Endothelial cell of umbilical vein (primary cell): ENCODE measurements at regions not wholly inside any gene's neighbourhood (a gene's known extent, or its start where the extent isn't known, plus 50 kb on each side); places are given as distances from the start of the nearest gene placed in this dataset.

Experiments used
- BruUV-seq: library from RNA; stranded (reverse); fragments of 400-500 nt; replicated peaks from 2 replicates; lab custom pipeline; 2021; lab: Mats Ljungman, UMichigan
- CTCF ChIA-PET: fragments of 300-600, 350-600 bp; sonication (Branson Sonifier 250); formaldehyde crosslinking; loops from one replicate; lab custom pipeline; 2021; ENCODE audit warnings: antibody characterized with exemption, inconsistent platforms; lab: Charles Lee
- POLR2A ChIA-PET: fragments of 300-600, 350-600 bp; sonication (Branson Sonifier 250); formaldehyde crosslinking; loops from one replicate; lab custom pipeline; 2021; ENCODE audit warnings: antibody characterized with exemption, inconsistent platforms; lab: Charles Lee
- DNase-seq: peaks from one replicate; pipeline ENCODE4 v3.0.0-alpha.2; 2011; ENCODE audit warnings: low read depth, low spot score
- FAIRE-seq: peaks from 2 replicates; lab custom pipeline; 2011; peaks lifted over from hg19 to GRCh38; lab: Jason Lieb, UNC
- H2AFZ ChIP-seq: 2 replicates; pipeline ENCODE4 v1.6.0; 2012; ENCODE audit warnings: low read depth, low read length, control low read depth, inconsistent platforms
- H3K27ac ChIP-seq: 2 replicates; pipeline ENCODE4 v1.5.1; 2011; ENCODE audit warnings: low read depth, mild to moderate bottlenecking, control low read depth, low read length, moderate library complexity; ENCODE audit not compliant: insufficient read depth
- H3K27me3 ChIP-seq, 2 experiments: 2 replicates each; pipeline versions ENCODE4 v1.6.0 to v1.6.1; 2011; ENCODE audit warnings: low read length in 2 of 2, mixed read lengths in 1 of 2; ENCODE audit not compliant: control insufficient read depth in 2 of 2, insufficient read depth in 2 of 2
- H3K36me3 ChIP-seq, 2 experiments: 2 replicates in 1 of 2; 3 replicates in 1 of 2; pipeline ENCODE4 v1.5.1; 2011; ENCODE audit warnings: low read length in 2 of 2, mild to moderate bottlenecking in 1 of 2, moderate library complexity in 1 of 2; ENCODE audit not compliant: control insufficient read depth in 2 of 2, insufficient read depth in 2 of 2; ENCODE audit errors: extremely low read depth in 1 of 2
- H3K4me1 ChIP-seq: 3 replicates; pipeline ENCODE4 v1.5.1; 2011; ENCODE audit warnings: mild to moderate bottlenecking, low read length; ENCODE audit not compliant: control insufficient read depth, insufficient read depth; ENCODE audit errors: extremely low read depth
- H3K4me2 ChIP-seq: 2 replicates; pipeline ENCODE4 v1.6.1; 2011; ENCODE audit warnings: low read length, control low read depth, mixed read lengths; ENCODE audit not compliant: insufficient read depth
- H3K4me3 ChIP-seq, 3 experiments: fragments of 200-600 bp in 1 of 3; sonication (generic), shearing (Covaris generic) in 1 of 3; replicated peaks in 1 of 3; 2 replicates each; pipeline ENCODE4 v1.5.1; 2011 to 2016; ENCODE audit warnings: control low read depth in 3 of 3, low read length in 3 of 3, mild to moderate bottlenecking in 2 of 3, inconsistent platforms in 1 of 3, low read depth in 1 of 3, moderate library complexity in 1 of 3; ENCODE audit not compliant: insufficient read depth in 1 of 3
- H3K79me2 ChIP-seq: 2 replicates; pipeline ENCODE4 v1.6.0; 2012; ENCODE audit warnings: low read length, inconsistent platforms; ENCODE audit not compliant: control insufficient read depth, insufficient read depth
- H3K9ac ChIP-seq: replicated peaks from 2 replicates; pipeline ENCODE3; 2011; ENCODE audit warnings: low read length, control low read depth; ENCODE audit not compliant: insufficient read depth; ENCODE audit errors: extremely low read depth
- H3K9me1 ChIP-seq: replicated peaks from 3 replicates; pipeline ENCODE4 v1.6.0; 2011; ENCODE audit warnings: mild to moderate bottlenecking, low read length; ENCODE audit not compliant: control insufficient read depth, insufficient read depth; ENCODE audit errors: extremely low read depth
- H3K9me3 ChIP-seq: replicated peaks from 2 replicates; pipeline ENCODE4 v1.5.1; 2012; ENCODE audit warnings: low read length, inconsistent platforms; ENCODE audit not compliant: control insufficient read depth, insufficient read depth
- H4K20me1 ChIP-seq: replicated peaks from 2 replicates; pipeline ENCODE3; 2011; ENCODE audit warnings: mild to moderate bottlenecking, low read length; ENCODE audit not compliant: control insufficient read depth, insufficient read depth; ENCODE audit errors: extremely low read depth
- CTCF ChIP-seq, 2 donors: IDR thresholded peaks; 1 replicate in 1 of 2; 2 replicates in 1 of 2; pipeline ENCODE4 v1.5.1; 2011; ENCODE audit warnings: low read length in 2 of 2, mild to moderate bottlenecking in 2 of 2, moderate library complexity in 2 of 2, control low read depth in 1 of 2, inconsistent platforms in 1 of 2, low read depth in 1 of 2; ENCODE audit not compliant: insufficient read depth in 1 of 2; ENCODE audit errors: extremely low read depth in 1 of 2
- EZH2 ChIP-seq: IDR thresholded peaks from 2 replicates; pipeline ENCODE4 v1.6.1; 2012; ENCODE audit warnings: borderline replicate concordance, low read depth, mild to moderate bottlenecking, moderate library complexity, low read length, inconsistent platforms; ENCODE audit not compliant: severe bottlenecking
- FOS ChIP-seq: IDR thresholded peaks from 2 replicates; pipeline ENCODE4 v1.6.1; 2011; ENCODE audit warnings: mild to moderate bottlenecking, low read length, moderate library complexity, borderline replicate concordance; ENCODE audit not compliant: insufficient read depth
- MAX ChIP-seq: IDR thresholded peaks from 2 replicates; pipeline ENCODE4 v1.6.1; 2011; ENCODE audit not compliant: insufficient read depth, insufficient read length
- MYC ChIP-seq: IDR thresholded peaks from one replicate; pipeline ENCODE4 v1.6.1; 2011; ENCODE audit warnings: mild to moderate bottlenecking, low read depth, low read length
- POLR2A ChIP-seq: IDR thresholded peaks from 2 replicates; pipeline ENCODE4 v1.6.1; 2012; ENCODE audit warnings: low read depth, mild to moderate bottlenecking, control low read depth, low read length
- POLR2AphosphoS5 ChIP-seq: IDR thresholded peaks from 2 replicates; pipeline ENCODE4 v1.6.1; 2012; ENCODE audit warnings: low read depth, mild to moderate bottlenecking, control low read depth, low read length, moderate library complexity; ENCODE audit not compliant: insufficient read depth
- dilution Hi-C: fragments of 300-500 bp; cut with MboI; formaldehyde crosslinking; loops from one replicate; pipeline ENCODE4 v1.15.0; 2019; ENCODE audit warnings: low sequenced_read_pairs; ENCODE audit not compliant: extremely low pct_ligation_motif_present
- intact Hi-C: fragments of 100-400 bp; cut with micrococcal nuclease; formaldehyde crosslinking; loops from one replicate; pipeline ENCODE4 v1.10.0; 2022

GRCh38 chr15:70200511-70201424 lies 103.1 kb upstream of the TLE3 start:
- BruUV-seq, result no TSS peak
- CTCF ChIA-PET, result no interaction called here
- FAIRE-seq (no peak), DNase-seq (no peak)
- no peaks in the 10 kb centered on the region for H3K79me2 ChIP-seq
- no peak overlapping the region for H2AFZ ChIP-seq
- POLR2A ChIA-PET, result no interaction called here
- H3K9me1 ChIP-seq, result no peaks in the 10 kb centered on the region
- H3K9ac ChIP-seq, result no peak overlapping the region
- no peaks in the 10 kb centered on the region for H3K36me3 ChIP-seq
- H3K4me1 ChIP-seq, result no peaks in the 10 kb centered on the region
- H3K9me3 ChIP-seq, result no peaks in the 10 kb centered on the region
- no peak for TF ChIP-seq CTCF (IDR thresholded peaks at IDR 0.05; ENCODE audit: extremely low read depth in 1 of 2, insufficient read depth in 1 of 2, low read depth in 1 of 2, low read length in 2 of 2)
- no peak for TF ChIP-seq MAX
- no peak for TF ChIP-seq MYC
- TF ChIP-seq POLR2A, result no peak
- no peak for TF ChIP-seq EZH2
- TF ChIP-seq POLR2AphosphoS5, result no peak
- no peak for TF ChIP-seq FOS
- intact Hi-C loops (no loop called here), dilution Hi-C loops (no loop called here)
- H3K27me3 ChIP-seq, result peaks cover 2 to 5% of the 10 kb centered on the region in 2 experiments
- no peak overlapping the region for H3K27ac ChIP-seq
- H4K20me1 ChIP-seq, result no peaks in the 10 kb centered on the region
- H3K4me3 ChIP-seq, result no peak overlapping the region
- H3K4me2 ChIP-seq, result no peak overlapping the region
